ENCODE measurements at regions not wholly inside any gene's neighbourhood (a gene's known extent, or its start where the extent isn't known, plus 50 kb on each side); places are given as distances from the start of the nearest gene placed in this dataset.

- no peak for DNase-seq
Observed at GRCh38 chr1:58864654-58865053, 80.8 kb upstream of the JUN start.

GRCh38 chr1:58866578-58866977, 82.7 kb upstream of the JUN start:
- DNase-seq = no peak

- DNase-seq = no peak
Observed at GRCh38 chr1:58869638-58870297, 85.9 kb upstream of the JUN start.

- peak; percentile 93 to 94 for DNase-seq
Observed at GRCh38 chr1:58870298-58870676, 86.4 kb upstream of the JUN start.

- peak in 1 of 2 experiments; percentile 60 for DNase-seq
Observed at GRCh38 chr1:58874342-58874741, 90.5 kb upstream of the JUN start.

- DNase-seq = peak; percentile 84 to 100
Observed at GRCh38 chr1:58874757-58875755, 91.2 kb upstream of the JUN start.

- DNase-seq = no peak
Observed at GRCh38 chr1:58879464-58879863, 95.6 kb upstream of the JUN start.

GRCh38 chr1:58880592-58880991, 96.7 kb upstream of the JUN start:
- no peak for DNase-seq

GRCh38 chr1:58881471-58881994, 97.7 kb upstream of the JUN start:
- DNase-seq = no peak

- peak in 1 of 2 experiments; percentile 26 for DNase-seq
Observed at GRCh38 chr1:58882322-58882948, 98.6 kb upstream of the JUN start.

- DNase-seq = no peak
Observed at GRCh38 chr1:58883037-58883887, 99.4 kb upstream of the JUN start.

GRCh38 chr1:58883888-58884482, 100.1 kb upstream of the JUN start:
- no peak for DNase-seq

- DNase-seq = peak; percentile 85 to 88
Observed at GRCh38 chr1:58884706-58885661, 101.1 kb upstream of the JUN start.

- no peak for DNase-seq
Observed at GRCh38 chr1:58885998-58886397, 102.2 kb upstream of the JUN start.

- DNase-seq = no peak
Observed at GRCh38 chr1:58886611-58887010, 102.8 kb upstream of the JUN start.

GRCh38 chr1:58887059-58887458, 103.2 kb upstream of the JUN start:
- no peak for DNase-seq

- DNase-seq = no peak
Observed at GRCh38 chr1:58888833-58889232, 105.0 kb upstream of the JUN start.

GRCh38 chr1:58890113-58890512, 106.3 kb upstream of the JUN start:
- DNase-seq = no peak

GRCh38 chr1:58890609-58891008, 106.8 kb upstream of the JUN start:
- DNase-seq = no peak

- no peak for DNase-seq
Observed at GRCh38 chr1:58891347-58891746, 107.5 kb upstream of the JUN start.

Measured in NCI-H526 (cell line).